ENCODE measurements at regions not wholly inside any gene's neighbourhood (a gene's known extent, or its start where the extent isn't known, plus 50 kb on each side); places are given as distances from the start of the nearest gene placed in this dataset.

DNA sequence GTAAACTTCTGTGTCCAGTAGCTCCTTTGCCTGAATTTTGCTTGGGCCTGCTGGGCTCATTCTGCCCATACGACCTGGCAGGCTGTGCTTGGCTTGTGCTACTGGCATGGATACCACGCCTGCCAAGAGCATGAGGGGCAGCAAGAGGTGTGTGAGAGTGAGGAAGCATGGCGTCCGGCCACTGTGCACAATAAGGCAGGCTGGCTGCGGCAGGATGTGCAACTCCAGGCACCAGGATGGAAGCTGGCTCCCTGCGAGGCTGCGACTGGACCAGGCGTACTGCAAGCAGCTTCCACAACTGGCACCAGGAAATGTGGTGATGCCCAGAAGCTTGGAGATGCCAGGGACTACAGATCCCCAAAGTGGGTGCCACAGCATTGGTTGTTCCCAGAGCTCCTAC, 709.3 kb downstream of the PCDH18 start:
- Histone ChIP-seq H2AK5ac (ENCODE audit: low read length, severe bottlenecking) (no peak overlapping the region), H3K36me3 (ENCODE audit: control insufficient read depth in 1 of 2, insufficient read depth in 2 of 2, low read depth in 1 of 2, low read length in 2 of 2) (no peaks in the 10 kb centered on the region), H3K14ac (ENCODE audit: low read length in 2 of 2) (peak overlapping the region in 1 of 2 experiments; percentile 97), H2BK120ac (ENCODE audit: low read depth, low read length) (no peak overlapping the region), H2BK12ac (ENCODE audit: low read length in 2 of 2) (no peak overlapping the region), H3K9me3 (ENCODE audit: control insufficient read depth, low read length) (no peaks in the 10 kb centered on the region), H3K4me1 (ENCODE audit: control insufficient read depth, insufficient read depth, low read depth, low read length) (peaks cover 2% of the 10 kb centered on the region), H3K4ac (ENCODE audit: low read depth in 1 of 2, low read length in 2 of 2) (no peak overlapping the region), H2BK15ac (ENCODE audit: low read depth, poor library complexity, severe bottlenecking) (no peak overlapping the region), H3K27ac (ENCODE audit: low read length, poor library complexity, severe bottlenecking) (no peak overlapping the region), H2AFZ (ENCODE audit: low read depth, low read length) (peak overlapping the region; percentile 77), H3K27me3 (ENCODE audit: control insufficient read depth in 1 of 2, insufficient read depth in 1 of 2, low read length in 2 of 2) (no peaks in the 10 kb centered on the region), H3K9ac (ENCODE audit: low read length) (no peak overlapping the region), H4K8ac (ENCODE audit: low read length) (no peak overlapping the region), H3K4me3 (ENCODE audit: insufficient read depth in 1 of 2, low read depth in 1 of 2, low read length in 2 of 2) (peak overlapping the region in 1 of 2 experiments; percentile 5), H2BK5ac (ENCODE audit: low read depth, low read length, poor library complexity, severe bottlenecking) (no peak overlapping the region), H3K79me1 (replicated peaks; ENCODE audit: low read length, poor library complexity, severe bottlenecking) (no peaks in the 10 kb centered on the region), H3K4me2 (ENCODE audit: low read length, poor library complexity, severe bottlenecking) (no peak overlapping the region), H3K18ac (ENCODE audit: low read depth in 1 of 2, low read length in 2 of 2) (no peak overlapping the region), H4K91ac (ENCODE audit: low read length) (peak overlapping the region; percentile 5), H3K23ac (ENCODE audit: low read length in 2 of 2) (no peak overlapping the region)
- 94% methylated on average over 8 of the region's 8 CpGs for WGBS
- no peak for DNase-seq

DNA sequence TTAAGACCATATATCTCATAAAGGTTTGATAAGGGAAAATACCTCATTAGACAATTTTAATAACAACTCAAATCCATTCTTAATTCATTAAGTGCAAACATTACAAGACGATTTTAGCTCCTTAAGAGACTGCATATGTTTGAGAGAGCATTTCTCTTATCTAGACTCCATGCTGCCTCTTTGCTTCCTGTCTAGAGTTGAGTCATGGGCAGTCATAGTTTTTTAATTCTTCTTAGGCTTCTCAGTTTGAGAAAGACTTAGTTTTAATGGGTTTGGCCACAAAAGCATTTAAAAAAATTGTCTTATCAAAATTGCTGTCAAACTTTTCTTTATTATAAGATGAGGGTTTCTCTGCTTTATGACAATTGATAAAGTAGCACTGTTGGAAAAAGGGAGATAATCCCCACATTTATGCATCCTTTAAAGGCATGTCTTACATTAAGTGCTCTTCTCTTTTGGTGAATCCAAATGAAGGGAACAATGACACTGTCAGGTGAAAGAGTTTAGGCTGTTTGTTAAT, 713.4 kb downstream of the PCDH18 start:
- Histone ChIP-seq H3K4me2 (ENCODE audit: low read length, poor library complexity, severe bottlenecking) (no peak overlapping the region), H3K14ac (ENCODE audit: low read length in 2 of 2) (no peak overlapping the region), H3K23ac (ENCODE audit: low read length in 2 of 2) (no peak overlapping the region), H2AK5ac (ENCODE audit: low read length, severe bottlenecking) (no peak overlapping the region), H2BK12ac (ENCODE audit: low read length in 2 of 2) (no peak overlapping the region), H4K91ac (ENCODE audit: low read length) (no peak overlapping the region), H3K4me1 (ENCODE audit: control insufficient read depth, insufficient read depth, low read depth, low read length) (peaks cover 2% of the 10 kb centered on the region), H3K27me3 (ENCODE audit: control insufficient read depth in 1 of 2, insufficient read depth in 1 of 2, low read length in 2 of 2) (no peaks in the 10 kb centered on the region), H2BK5ac (ENCODE audit: low read depth, low read length, poor library complexity, severe bottlenecking) (no peak overlapping the region), H3K9me3 (ENCODE audit: control insufficient read depth, low read length) (no peaks in the 10 kb centered on the region), H3K4ac (ENCODE audit: low read depth in 1 of 2, low read length in 2 of 2) (no peak overlapping the region), H3K27ac (ENCODE audit: low read length, poor library complexity, severe bottlenecking) (no peak overlapping the region), H3K18ac (ENCODE audit: low read depth in 1 of 2, low read length in 2 of 2) (no peak overlapping the region), H2AFZ (ENCODE audit: low read depth, low read length) (no peak overlapping the region), H3K79me1 (replicated peaks; ENCODE audit: low read length, poor library complexity, severe bottlenecking) (no peaks in the 10 kb centered on the region), H2BK15ac (ENCODE audit: low read depth, poor library complexity, severe bottlenecking) (no peak overlapping the region), H3K36me3 (ENCODE audit: control insufficient read depth in 1 of 2, insufficient read depth in 2 of 2, low read depth in 1 of 2, low read length in 2 of 2) (no peaks in the 10 kb centered on the region), H3K9ac (ENCODE audit: low read length) (no peak overlapping the region), H4K8ac (ENCODE audit: low read length) (no peak overlapping the region), H2BK120ac (ENCODE audit: low read depth, low read length) (no peak overlapping the region), H3K4me3 (ENCODE audit: insufficient read depth in 1 of 2, low read depth in 1 of 2, low read length in 2 of 2) (no peak overlapping the region)
- DNase-seq: peak; percentile 28
- WGBS: 80% methylated on average over 1 of the region's 1 CpG

DNA sequence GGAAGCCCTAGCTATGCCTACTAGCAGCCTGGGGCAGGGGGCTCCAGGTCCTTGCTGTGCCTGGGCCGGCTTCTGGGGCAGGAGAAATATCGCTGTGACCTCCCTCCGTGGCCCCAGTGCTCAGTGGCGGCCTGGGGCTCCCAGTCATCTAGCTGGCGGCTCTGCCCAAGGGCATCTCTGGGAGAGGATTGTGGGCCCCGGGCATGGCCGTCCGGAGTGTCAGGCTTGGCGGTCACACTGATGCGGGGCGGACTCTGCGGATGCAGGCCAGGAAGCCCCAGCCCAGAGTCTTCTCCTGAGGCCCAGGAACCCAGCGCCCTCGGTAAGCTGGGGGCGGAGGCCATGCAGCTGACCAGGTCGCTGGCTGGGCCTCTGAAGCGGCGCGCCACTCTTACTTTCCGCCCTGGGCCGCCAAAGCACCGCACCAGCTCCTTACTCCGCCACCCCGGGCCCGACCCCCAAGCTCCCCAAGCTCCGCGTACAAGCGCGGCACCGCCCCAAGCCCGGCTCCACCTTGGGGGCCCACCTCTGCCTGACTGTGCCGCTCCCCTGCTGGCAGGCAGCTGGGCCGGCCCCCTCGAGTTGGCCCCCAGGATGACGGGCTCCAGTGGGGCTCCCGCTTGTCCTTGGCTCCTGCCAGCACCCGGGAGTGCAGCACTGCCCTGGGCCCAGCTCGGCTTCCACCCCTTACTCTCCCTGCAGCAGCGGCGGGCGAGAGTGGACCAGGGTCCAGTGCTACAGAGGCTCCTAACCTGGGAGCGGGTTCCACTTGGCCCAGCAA, 720.0 kb downstream of the PCDH18 start:
- H3K79me1 ChIP-seq (replicated peaks; ENCODE audit: low read length, poor library complexity, severe bottlenecking): no peaks in the 10 kb centered on the region
- no peak overlapping the region for H3K9ac ChIP-seq (ENCODE audit: low read length)
- no peaks in the 10 kb centered on the region for H3K36me3 ChIP-seq (ENCODE audit: control insufficient read depth in 1 of 2, insufficient read depth in 2 of 2, low read depth in 1 of 2, low read length in 2 of 2)
- H3K4ac ChIP-seq (ENCODE audit: low read depth in 1 of 2, low read length in 2 of 2): no peak overlapping the region
- no peaks in the 10 kb centered on the region for H3K9me3 ChIP-seq (ENCODE audit: control insufficient read depth, low read length)
- no peaks in the 10 kb centered on the region for H3K4me1 ChIP-seq (ENCODE audit: control insufficient read depth, insufficient read depth, low read depth, low read length)
- H3K23ac ChIP-seq (ENCODE audit: low read length in 2 of 2): no peak overlapping the region
- no peak overlapping the region for H4K91ac ChIP-seq (ENCODE audit: low read length)
- H2BK15ac ChIP-seq (ENCODE audit: low read depth, poor library complexity, severe bottlenecking): no peak overlapping the region
- H2BK12ac ChIP-seq (ENCODE audit: low read length in 2 of 2): no peak overlapping the region
- no peak overlapping the region for H3K4me3 ChIP-seq (ENCODE audit: insufficient read depth in 1 of 2, low read depth in 1 of 2, low read length in 2 of 2)
- no peak overlapping the region for H4K8ac ChIP-seq (ENCODE audit: low read length)
- H3K27me3 ChIP-seq (ENCODE audit: control insufficient read depth in 1 of 2, insufficient read depth in 1 of 2, low read length in 2 of 2): no peaks in the 10 kb centered on the region
- no peak overlapping the region for H3K27ac ChIP-seq (ENCODE audit: low read length, poor library complexity, severe bottlenecking)
- 98% methylated on average over 42 of the region's 42 CpGs for WGBS
- no peak overlapping the region for H2AK5ac ChIP-seq (ENCODE audit: low read length, severe bottlenecking)
- H2BK5ac ChIP-seq (ENCODE audit: low read depth, low read length, poor library complexity, severe bottlenecking): no peak overlapping the region
- H2AFZ ChIP-seq (ENCODE audit: low read depth, low read length): no peak overlapping the region
- no peak overlapping the region for H3K14ac ChIP-seq (ENCODE audit: low read length in 2 of 2)
- DNase-seq: no peak
- H3K18ac ChIP-seq (ENCODE audit: low read depth in 1 of 2, low read length in 2 of 2): no peak overlapping the region
- no peak overlapping the region for H3K4me2 ChIP-seq (ENCODE audit: low read length, poor library complexity, severe bottlenecking)
- no peak overlapping the region for H2BK120ac ChIP-seq (ENCODE audit: low read depth, low read length)

DNA sequence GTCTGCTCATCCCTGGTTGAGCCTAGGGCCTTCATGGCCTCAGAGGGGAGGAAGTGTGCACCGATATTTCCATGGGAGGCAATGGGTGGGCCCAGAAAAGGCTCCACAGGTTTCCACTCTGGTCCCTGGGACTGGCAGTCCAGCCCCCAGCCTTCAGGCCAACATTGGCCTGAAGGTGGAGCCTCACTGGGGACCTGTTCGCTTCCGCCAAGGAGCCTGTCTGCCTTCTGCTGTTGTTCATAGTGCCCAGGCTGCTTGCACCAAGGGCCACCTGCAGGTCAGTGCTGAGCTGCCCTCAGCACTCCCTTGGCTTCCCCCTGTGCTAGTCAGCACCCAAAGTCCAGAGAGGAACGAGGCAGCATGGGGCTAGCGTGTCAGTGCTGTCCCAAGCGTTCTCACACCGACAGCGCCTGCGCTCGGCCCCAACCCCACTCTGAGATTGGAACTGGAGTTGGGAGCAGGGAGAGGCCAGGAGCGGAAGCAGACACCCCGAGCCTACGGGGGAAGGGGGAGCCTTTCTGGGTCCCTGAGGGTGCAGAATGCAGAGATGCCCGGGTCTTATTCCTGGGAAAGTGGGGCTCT, 720.7 kb downstream of the PCDH18 start:
- Histone ChIP-seq H3K14ac (ENCODE audit: low read length in 2 of 2) (peak overlapping the region in 1 of 2 experiments; percentile 61), H3K9ac (ENCODE audit: low read length) (no peak overlapping the region), H3K18ac (ENCODE audit: low read depth in 1 of 2, low read length in 2 of 2) (no peak overlapping the region), H3K23ac (ENCODE audit: low read length in 2 of 2) (no peak overlapping the region), H3K9me3 (ENCODE audit: control insufficient read depth, low read length) (no peaks in the 10 kb centered on the region), H2BK120ac (ENCODE audit: low read depth, low read length) (no peak overlapping the region), H3K79me1 (replicated peaks; ENCODE audit: low read length, poor library complexity, severe bottlenecking) (no peaks in the 10 kb centered on the region), H3K4me1 (ENCODE audit: control insufficient read depth, insufficient read depth, low read depth, low read length) (no peaks in the 10 kb centered on the region), H2BK5ac (ENCODE audit: low read depth, low read length, poor library complexity, severe bottlenecking) (no peak overlapping the region), H2BK15ac (ENCODE audit: low read depth, poor library complexity, severe bottlenecking) (no peak overlapping the region), H2BK12ac (ENCODE audit: low read length in 2 of 2) (no peak overlapping the region), H4K91ac (ENCODE audit: low read length) (no peak overlapping the region), H3K4me3 (ENCODE audit: insufficient read depth in 1 of 2, low read depth in 1 of 2, low read length in 2 of 2) (no peak overlapping the region), H2AFZ (ENCODE audit: low read depth, low read length) (no peak overlapping the region), H3K27ac (ENCODE audit: low read length, poor library complexity, severe bottlenecking) (no peak overlapping the region), H3K27me3 (ENCODE audit: control insufficient read depth in 1 of 2, insufficient read depth in 1 of 2, low read length in 2 of 2) (no peaks in the 10 kb centered on the region), H3K4ac (ENCODE audit: low read depth in 1 of 2, low read length in 2 of 2) (no peak overlapping the region), H2AK5ac (ENCODE audit: low read length, severe bottlenecking) (no peak overlapping the region), H4K8ac (ENCODE audit: low read length) (no peak overlapping the region), H3K4me2 (ENCODE audit: low read length, poor library complexity, severe bottlenecking) (no peak overlapping the region), H3K36me3 (ENCODE audit: control insufficient read depth in 1 of 2, insufficient read depth in 2 of 2, low read depth in 1 of 2, low read length in 2 of 2) (no peaks in the 10 kb centered on the region)
- DNase-seq: no peak
- WGBS: 96% methylated on average over 14 of the region's 14 CpGs
